ENCODE measurements at regions not wholly inside any gene's neighbourhood (a gene's known extent, or its start where the extent isn't known, plus 50 kb on each side); places are given as distances from the start of the nearest gene placed in this dataset.

DNA sequence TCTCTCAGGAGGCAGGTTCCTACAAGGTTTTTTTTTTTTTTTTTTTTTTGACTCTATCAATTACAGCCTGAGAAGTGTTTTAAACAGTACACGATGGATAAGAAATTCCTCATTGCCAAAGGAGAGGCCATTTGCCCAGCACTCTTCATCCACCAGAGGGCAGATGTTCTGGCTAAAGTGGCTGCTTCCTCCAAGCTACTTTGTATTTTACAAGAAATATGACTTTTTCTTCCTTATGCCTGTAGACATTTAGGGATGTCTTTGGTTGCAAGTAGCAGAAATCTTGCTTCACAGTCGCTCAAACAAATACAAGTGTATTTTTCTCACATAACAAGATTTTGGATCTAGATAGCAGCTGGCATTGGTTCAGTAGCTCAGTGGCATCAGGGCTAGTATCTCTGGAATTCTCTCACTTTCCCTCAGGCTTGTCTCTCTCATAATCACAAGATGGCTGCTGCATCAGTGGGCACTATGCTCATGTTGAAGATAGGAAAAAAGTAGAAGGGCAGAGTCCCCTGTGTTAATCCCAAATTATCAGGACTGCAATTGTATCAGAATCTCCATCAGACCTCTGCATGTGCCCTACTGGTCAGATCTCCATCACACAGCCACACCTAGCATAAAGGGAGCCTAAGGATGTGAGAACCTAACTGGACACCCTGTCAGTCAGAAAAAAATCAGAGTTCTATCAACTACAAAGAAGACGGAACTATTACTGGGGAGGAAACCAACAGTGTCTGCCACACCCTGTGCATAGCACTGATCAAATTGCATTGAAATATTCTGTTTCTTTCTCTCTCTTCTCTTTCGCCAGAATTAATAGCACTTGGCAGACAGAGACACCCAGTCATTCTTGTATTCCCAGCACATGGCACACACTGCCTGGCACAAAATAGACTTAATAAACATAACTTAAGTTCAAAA lies 138.9 kb upstream of the COL8A1 start:
- TF ChIP-seq, protein P1, sequence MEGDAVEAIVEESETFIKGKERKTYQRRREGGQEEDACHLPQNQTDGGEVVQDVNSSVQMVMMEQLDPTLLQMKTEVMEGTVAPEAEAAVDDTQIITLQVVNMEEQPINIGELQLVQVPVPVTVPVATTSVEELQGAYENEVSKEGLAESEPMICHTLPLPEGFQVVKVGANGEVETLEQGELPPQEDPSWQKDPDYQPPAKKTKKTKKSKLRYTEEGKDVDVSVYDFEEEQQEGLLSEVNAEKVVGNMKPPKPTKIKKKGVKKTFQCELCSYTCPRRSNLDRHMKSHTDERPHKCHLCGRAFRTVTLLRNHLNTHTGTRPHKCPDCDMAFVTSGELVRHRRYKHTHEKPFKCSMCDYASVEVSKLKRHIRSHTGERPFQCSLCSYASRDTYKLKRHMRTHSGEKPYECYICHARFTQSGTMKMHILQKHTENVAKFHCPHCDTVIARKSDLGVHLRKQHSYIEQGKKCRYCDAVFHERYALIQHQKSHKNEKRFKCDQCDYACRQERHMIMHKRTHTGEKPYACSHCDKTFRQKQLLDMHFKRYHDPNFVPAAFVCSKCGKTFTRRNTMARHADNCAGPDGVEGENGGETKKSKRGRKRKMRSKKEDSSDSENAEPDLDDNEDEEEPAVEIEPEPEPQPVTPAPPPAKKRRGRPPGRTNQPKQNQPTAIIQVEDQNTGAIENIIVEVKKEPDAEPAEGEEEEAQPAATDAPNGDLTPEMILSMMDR (IDR thresholded peaks at IDR 0.05) = peak in 5 of 6 experiments; percentile 38 to 68 (median 59)
- no peak for TF ChIP-seq POLR2A (IDR thresholded peaks at IDR 0.05)
